ENCODE measurements at regions not wholly inside any gene's neighbourhood (a gene's known extent, or its start where the extent isn't known, plus 50 kb on each side); places are given as distances from the start of the nearest gene placed in this dataset.

GRCh38 chr15:36106640-36107335 is 472.6 kb upstream of the CDIN1 start:
- TF ChIP-seq CTCF (IDR thresholded peaks at IDR 0.05; ENCODE audit: unreplicated experiment): no peak
- no TSS peak for BruUV-seq (replicated peaks)
- no peak overlapping the region for H3K27ac Mint-ChIP-seq (ENCODE audit: unreplicated experiment)
- no peak overlapping the region for H3K4me3 Mint-ChIP-seq (ENCODE audit: low read depth, unreplicated experiment)
- CTCF ChIA-PET: no interaction called here
- no peaks in the 10 kb centered on the region for H3K36me3 Mint-ChIP-seq (ENCODE audit: insufficient read depth, unreplicated experiment)
- no peaks in the 10 kb centered on the region for H3K4me1 Mint-ChIP-seq (ENCODE audit: low read depth, unreplicated experiment)
- intact Hi-C loops (cut with micrococcal nuclease; ENCODE audit: unreplicated experiment): no loop called here
- no peaks in the 10 kb centered on the region for H3K9me3 Mint-ChIP-seq (ENCODE audit: low read depth, unreplicated experiment)
- no peaks in the 10 kb centered on the region for H3K27me3 Mint-ChIP-seq (ENCODE audit: unreplicated experiment)
- DNase-seq: no peak

GRCh38 chr15:36108541-36108940 is 470.9 kb upstream of the CDIN1 start:
- CTCF ChIA-PET: no interaction called here
- no peaks in the 10 kb centered on the region for H3K4me1 Mint-ChIP-seq (ENCODE audit: low read depth, unreplicated experiment)
- no peaks in the 10 kb centered on the region for H3K9me3 Mint-ChIP-seq (ENCODE audit: low read depth, unreplicated experiment)
- H3K4me3 Mint-ChIP-seq (ENCODE audit: low read depth, unreplicated experiment): no peak overlapping the region
- no peak for DNase-seq
- no peaks in the 10 kb centered on the region for H3K36me3 Mint-ChIP-seq (ENCODE audit: insufficient read depth, unreplicated experiment)
- intact Hi-C loops (cut with micrococcal nuclease; ENCODE audit: unreplicated experiment): no loop called here
- H3K27ac Mint-ChIP-seq (ENCODE audit: unreplicated experiment): no peak overlapping the region
- no peak for TF ChIP-seq CTCF (IDR thresholded peaks at IDR 0.05; ENCODE audit: unreplicated experiment)
- BruUV-seq (replicated peaks): no TSS peak
- no peaks in the 10 kb centered on the region for H3K27me3 Mint-ChIP-seq (ENCODE audit: unreplicated experiment)

GRCh38 chr15:36109943-36110658 is 469.3 kb upstream of the CDIN1 start:
- Mint-ChIP-seq H3K4me3 (ENCODE audit: low read depth, unreplicated experiment) (no peak overlapping the region), H3K9me3 (ENCODE audit: low read depth, unreplicated experiment) (no peaks in the 10 kb centered on the region)
- intact Hi-C loops (cut with micrococcal nuclease; ENCODE audit: unreplicated experiment): no loop called here

GRCh38 chr15:36110659-36110993 is 468.8 kb upstream of the CDIN1 start:
- TF ChIP-seq CTCF (IDR thresholded peaks at IDR 0.05; ENCODE audit: unreplicated experiment): no peak
- Mint-ChIP-seq H3K4me1 (ENCODE audit: low read depth, unreplicated experiment) (no peaks in the 10 kb centered on the region), H3K36me3 (ENCODE audit: insufficient read depth, unreplicated experiment) (no peaks in the 10 kb centered on the region), H3K9me3 (ENCODE audit: low read depth, unreplicated experiment) (no peaks in the 10 kb centered on the region), H3K4me3 (ENCODE audit: low read depth, unreplicated experiment) (no peak overlapping the region), H3K27ac (ENCODE audit: unreplicated experiment) (no peak overlapping the region), H3K27me3 (ENCODE audit: unreplicated experiment) (no peaks in the 10 kb centered on the region)
- DNase-seq: no peak
- CTCF ChIA-PET: no interaction called here
- intact Hi-C loops (cut with micrococcal nuclease; ENCODE audit: unreplicated experiment): no loop called here
- BruUV-seq (replicated peaks): no TSS peak

More at GRCh38 chr15:36109943-36110658, 469.3 kb upstream of the CDIN1 start:
- BruUV-seq (replicated peaks): no TSS peak
- no peak for DNase-seq
- CTCF ChIA-PET: no interaction called here
- H3K36me3 Mint-ChIP-seq (ENCODE audit: insufficient read depth, unreplicated experiment): no peaks in the 10 kb centered on the region
- H3K27ac Mint-ChIP-seq (ENCODE audit: unreplicated experiment): no peak overlapping the region
- TF ChIP-seq CTCF (IDR thresholded peaks at IDR 0.05; ENCODE audit: unreplicated experiment): no peak
- H3K4me1 Mint-ChIP-seq (ENCODE audit: low read depth, unreplicated experiment): no peaks in the 10 kb centered on the region
- H3K27me3 Mint-ChIP-seq (ENCODE audit: unreplicated experiment): no peaks in the 10 kb centered on the region

All from Calu3 (cell line).